CD14-positive monocyte (primary cell): ENCODE measurements at regions not wholly inside any gene's neighbourhood (a gene's known extent, or its start where the extent isn't known, plus 50 kb on each side); places are given as distances from the start of the nearest gene placed in this dataset.

ENCODE experiments used
- DNase-seq, 3 donors: peaks; one replicate each; pipeline ENCODE4 v3.0.0-alpha.2; 2011 to 2022
- H2AFZ ChIP-seq: 2 replicates; pipeline ENCODE4 v1.6.0; 2012; ENCODE audit warnings: mild to moderate bottlenecking, low read depth, low read length, inconsistent platforms; ENCODE audit not compliant: insufficient read depth, poor library complexity, severe bottlenecking
- H3K27ac ChIP-seq, 2 donors: 1 replicate in 1 of 2; 2 replicates in 1 of 2; pipeline ENCODE4 v1.5.1; 2012 to 2013; ENCODE audit warnings: low read length in 2 of 2, control low read depth in 1 of 2, inconsistent platforms in 1 of 2, low read depth in 1 of 2, mild to moderate bottlenecking in 1 of 2
- H3K27me3 ChIP-seq, 2 donors: one replicate each; pipeline versions ENCODE4 v1.6.0 to v1.6.1; 2011 to 2013; ENCODE audit warnings: low read length in 2 of 2; ENCODE audit not compliant: control insufficient read depth in 2 of 2, insufficient read depth in 2 of 2
- H3K36me3 ChIP-seq, 2 donors: replicated peaks in 1 of 2; 1 replicate in 1 of 2; 2 replicates in 1 of 2; pipeline versions ENCODE4 v1.5.1 to v1.6.1; 2012 to 2013; ENCODE audit warnings: low read length in 2 of 2, control low read depth in 1 of 2, inconsistent platforms in 1 of 2, mild to moderate bottlenecking in 1 of 2; ENCODE audit not compliant: insufficient read depth in 2 of 2, control insufficient read depth in 1 of 2
- H3K4me1 ChIP-seq, 2 donors: 1 replicate in 1 of 2; 2 replicates in 1 of 2; pipeline versions ENCODE4 v1.5.1 to v1.6.1; 2012 to 2013; ENCODE audit warnings: low read length in 2 of 2, control low read depth in 1 of 2, inconsistent platforms in 1 of 2, mild to moderate bottlenecking in 1 of 2, moderate library complexity in 1 of 2; ENCODE audit not compliant: insufficient read depth in 2 of 2, control insufficient read depth in 1 of 2
- H3K4me2 ChIP-seq: replicated peaks from 2 replicates; pipeline ENCODE3; 2012; ENCODE audit warnings: low read length, moderate library complexity, mild to moderate bottlenecking; ENCODE audit not compliant: poor library complexity, severe bottlenecking; ENCODE audit errors: extremely low read depth
- H3K4me3 ChIP-seq, 3 experiments: fragments of 200-600 bp in 1 of 3; sonication (generic) in 1 of 3; replicated peaks in 1 of 3; 1 replicate in 2 of 3; 2 replicates in 1 of 3; pipeline ENCODE4 v1.5.1; 2011 to 2013; ENCODE audit warnings: low read length in 3 of 3, mild to moderate bottlenecking in 3 of 3, control low read depth in 2 of 3, low read depth in 2 of 3, inconsistent platforms in 1 of 3, moderate library complexity in 1 of 3
- H3K79me2 ChIP-seq: 2 replicates; pipeline ENCODE4 v1.6.0; 2012; ENCODE audit warnings: mild to moderate bottlenecking, control low read depth, inconsistent platforms, low read length, moderate library complexity; ENCODE audit not compliant: insufficient read depth
- H3K9ac ChIP-seq: 2 replicates; pipeline ENCODE4 v1.6.0; 2017; ENCODE audit warnings: low read length, mild to moderate bottlenecking; ENCODE audit not compliant: insufficient read depth, poor library complexity, severe bottlenecking
- H3K9me3 ChIP-seq, 2 donors: replicated peaks in 1 of 2; 1 replicate in 1 of 2; 2 replicates in 1 of 2; pipeline versions ENCODE4 v1.5.1 to v1.6.1; 2012 to 2013; ENCODE audit warnings: low read length in 2 of 2, control low read depth in 1 of 2; ENCODE audit not compliant: control insufficient read depth in 1 of 2, insufficient read depth in 1 of 2
- H4K20me1 ChIP-seq: 2 replicates; pipeline ENCODE4 v1.6.0; 2012; ENCODE audit warnings: mild to moderate bottlenecking, low read length, control low read depth, moderate library complexity; ENCODE audit not compliant: insufficient read depth
- H3K27ac Mint-ChIP-seq, 7 donors: one replicate each; pipeline ENCODE4 v1.8.0; 2020; ENCODE audit warnings: mild to moderate bottlenecking in 7 of 7, mixed read lengths in 7 of 7, moderate library complexity in 6 of 7, inconsistent platforms in 2 of 7
- H3K27me3 Mint-ChIP-seq, 3 donors: one replicate each; pipeline ENCODE4 v1.8.0; 2021 to 2022; ENCODE audit warnings: low read depth in 3 of 3, mild to moderate bottlenecking in 3 of 3, mixed read lengths in 3 of 3, moderate library complexity in 3 of 3, inconsistent platforms in 1 of 3
- H3K36me3 Mint-ChIP-seq, 2 donors: one replicate each; pipeline ENCODE4 v1.8.0; 2020; ENCODE audit warnings: mixed read lengths in 2 of 2, inconsistent platforms in 1 of 2, mild to moderate bottlenecking in 1 of 2
- H3K4me1 Mint-ChIP-seq: one replicate; pipeline ENCODE4 v1.8.0; 2020; ENCODE audit warnings: mild to moderate bottlenecking, mixed read lengths
- H3K4me3 Mint-ChIP-seq, 2 donors: one replicate each; pipeline ENCODE4 v1.8.0; 2020; ENCODE audit warnings: mild to moderate bottlenecking in 2 of 2, mixed read lengths in 2 of 2, moderate library complexity in 1 of 2
- H3K9me3 Mint-ChIP-seq, 7 donors: one replicate each; pipeline ENCODE4 v1.8.0; 2020 to 2022; ENCODE audit warnings: mixed read lengths in 7 of 7, mild to moderate bottlenecking in 6 of 7, moderate library complexity in 6 of 7, inconsistent platforms in 2 of 7
- WGBS: methylation state at CpG from one replicate; pipeline ENCODE4 v1.1.5; 2013; ENCODE audit warnings: missing lambda C conversion rate; ENCODE audit not compliant: insufficient coverage; 5-methylcytosine and 5-hydroxymethylcytosine counted together
- intact Hi-C, 2 donors: fragments of 100-400 bp; cut with micrococcal nuclease; formaldehyde crosslinking; loops; one replicate each; pipeline versions ENCODE4 v1.15.0 to v1.15.1; 2023
- TF ChIP-seq, protein P1 (sequence below): fragments of 200-600 bp; IDR thresholded peaks from one replicate; pipeline ENCODE4 v1.8.0; 2022; ENCODE audit warnings: antibody characterized with exemption, mild to moderate bottlenecking

DNA sequence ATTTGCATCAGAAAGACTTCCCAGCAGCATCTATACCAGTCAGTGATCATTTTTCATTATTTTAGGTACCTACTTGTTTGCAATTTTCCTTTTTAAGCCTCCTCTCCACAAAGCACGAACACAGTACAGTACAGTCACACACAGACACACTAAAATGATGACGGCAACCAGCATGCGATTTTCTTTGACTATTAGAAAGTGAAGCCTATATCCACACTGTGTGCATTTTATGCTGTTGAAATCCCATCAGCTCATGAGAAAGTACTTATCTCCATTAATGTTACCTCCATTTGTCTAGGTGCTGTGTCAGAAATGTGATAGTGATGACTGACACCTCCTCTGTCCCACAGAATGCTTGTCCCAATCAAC lies 294.7 kb upstream of the MEIS2 start:
- H3K9me3 Mint-ChIP-seq, result peaks cover 0 to 18% (median 9%) of the 10 kb centered on the region in 7 donors
- WGBS, result no CpG with 5 or more reads among the region's 3 CpGs
- Histone ChIP-seq H3K27me3 (no peaks in the 10 kb centered on the region), H3K27ac (no peak overlapping the region), H3K4me2 (no peak overlapping the region), H3K9me3 (peaks cover 8 to 23% of the 10 kb centered on the region in 2 donors), H4K20me1 (no peaks in the 10 kb centered on the region), H3K79me2 (no peaks in the 10 kb centered on the region), H3K36me3 (no peaks in the 10 kb centered on the region), H3K4me1 (no peaks in the 10 kb centered on the region), H3K4me3 (no peak overlapping the region), H3K9ac (no peak overlapping the region), H2AFZ (no peak overlapping the region)
- H3K36me3 Mint-ChIP-seq, result no peaks in the 10 kb centered on the region
- H3K4me1 Mint-ChIP-seq, result no peaks in the 10 kb centered on the region
- H3K27ac Mint-ChIP-seq, result no peak overlapping the region
- DNase-seq, result no peak
- intact Hi-C loops, result no loop called here
- H3K4me3 Mint-ChIP-seq, result no peak overlapping the region
- H3K27me3 Mint-ChIP-seq, result peaks cover 0 to 2% (median 0%) of the 10 kb centered on the region in 3 donors
- TF ChIP-seq, protein P1, sequence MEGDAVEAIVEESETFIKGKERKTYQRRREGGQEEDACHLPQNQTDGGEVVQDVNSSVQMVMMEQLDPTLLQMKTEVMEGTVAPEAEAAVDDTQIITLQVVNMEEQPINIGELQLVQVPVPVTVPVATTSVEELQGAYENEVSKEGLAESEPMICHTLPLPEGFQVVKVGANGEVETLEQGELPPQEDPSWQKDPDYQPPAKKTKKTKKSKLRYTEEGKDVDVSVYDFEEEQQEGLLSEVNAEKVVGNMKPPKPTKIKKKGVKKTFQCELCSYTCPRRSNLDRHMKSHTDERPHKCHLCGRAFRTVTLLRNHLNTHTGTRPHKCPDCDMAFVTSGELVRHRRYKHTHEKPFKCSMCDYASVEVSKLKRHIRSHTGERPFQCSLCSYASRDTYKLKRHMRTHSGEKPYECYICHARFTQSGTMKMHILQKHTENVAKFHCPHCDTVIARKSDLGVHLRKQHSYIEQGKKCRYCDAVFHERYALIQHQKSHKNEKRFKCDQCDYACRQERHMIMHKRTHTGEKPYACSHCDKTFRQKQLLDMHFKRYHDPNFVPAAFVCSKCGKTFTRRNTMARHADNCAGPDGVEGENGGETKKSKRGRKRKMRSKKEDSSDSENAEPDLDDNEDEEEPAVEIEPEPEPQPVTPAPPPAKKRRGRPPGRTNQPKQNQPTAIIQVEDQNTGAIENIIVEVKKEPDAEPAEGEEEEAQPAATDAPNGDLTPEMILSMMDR, result no peak

DNA sequence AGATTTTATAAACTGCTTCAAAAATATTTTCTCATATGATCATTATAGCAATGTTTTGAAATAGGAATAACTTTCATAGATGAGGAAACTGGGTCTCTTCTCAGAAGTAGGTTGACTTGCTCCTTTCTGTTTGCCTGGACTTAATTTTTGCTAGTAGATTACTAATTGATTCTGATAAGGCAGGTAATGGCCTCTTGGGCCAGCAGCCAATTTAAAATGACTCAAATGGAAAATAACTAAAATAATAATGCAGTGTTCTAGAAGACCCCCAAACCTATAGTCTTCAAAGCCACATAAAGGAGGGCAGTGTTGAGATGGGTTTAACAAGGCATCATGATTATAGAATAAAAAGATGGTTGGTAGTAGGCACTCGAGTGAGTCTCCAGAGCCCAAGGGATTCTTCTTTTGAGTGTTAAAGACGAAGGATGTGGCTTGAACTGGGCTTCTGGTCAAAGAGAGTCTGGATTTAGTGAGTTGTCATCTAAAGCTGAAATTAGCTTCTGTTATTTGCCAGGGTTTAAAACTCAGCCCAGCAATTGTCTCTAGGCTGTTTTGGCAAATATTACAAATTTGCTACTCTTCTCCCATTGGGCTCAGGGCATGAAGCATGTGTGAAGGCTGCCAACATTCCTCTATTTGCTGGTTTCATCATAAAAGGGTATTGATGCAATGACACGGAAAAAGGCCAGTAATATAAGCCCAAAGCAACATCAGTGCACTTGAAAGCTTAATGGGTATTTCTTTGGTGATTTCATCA lies 297.1 kb upstream of the MEIS2 start:
- peaks cover 0 to 13% (median 6%) of the 10 kb centered on the region in 7 donors for H3K9me3 Mint-ChIP-seq
- no peaks in the 10 kb centered on the region for H3K36me3 ChIP-seq
- TF ChIP-seq, protein P1, result no peak
- H3K27me3 ChIP-seq, result no peaks in the 10 kb centered on the region
- no peak for DNase-seq
- no peak overlapping the region for H3K27ac ChIP-seq
- no peaks in the 10 kb centered on the region for H3K4me1 Mint-ChIP-seq
- H3K9ac ChIP-seq, result no peak overlapping the region
- no peaks in the 10 kb centered on the region for H3K27me3 Mint-ChIP-seq
- H3K36me3 Mint-ChIP-seq, result no peaks in the 10 kb centered on the region
- no peak overlapping the region for H3K4me3 ChIP-seq
- no peak overlapping the region for H3K27ac Mint-ChIP-seq
- H2AFZ ChIP-seq, result no peak overlapping the region
- H3K9me3 ChIP-seq, result peaks cover 5 to 13% of the 10 kb centered on the region in 2 donors
- no peak overlapping the region for H3K4me3 Mint-ChIP-seq
- 80% methylated on average over 2 of the region's 3 CpGs for WGBS
- H3K79me2 ChIP-seq, result no peaks in the 10 kb centered on the region
- intact Hi-C loops, result no loop called here
- H3K4me1 ChIP-seq, result no peaks in the 10 kb centered on the region
- no peaks in the 10 kb centered on the region for H4K20me1 ChIP-seq
- H3K4me2 ChIP-seq, result no peak overlapping the region
